NCI-H1105 treated with DMSO at 0.1 percent for 48 hours (cell line): ENCODE measurements at regions not wholly inside any gene's neighbourhood (a gene's known extent, or its start where the extent isn't known, plus 50 kb on each side); places are given as distances from the start of the nearest gene placed in this dataset.
"Not testable (repeated sequence)": the region's sequence is repeated elsewhere in the genome, so short reads cannot be mapped to it uniquely, and the experiment has no call there.

Experiments used
- DNase-seq: peaks from one replicate; lab custom pipeline; 2025; lab: John Stamatoyannopoulos, UW

- DNase-seq = no peak
Observed at GRCh38 chr14:48401321-48401720, 725.9 kb upstream of the MDGA2 start.

DNA sequence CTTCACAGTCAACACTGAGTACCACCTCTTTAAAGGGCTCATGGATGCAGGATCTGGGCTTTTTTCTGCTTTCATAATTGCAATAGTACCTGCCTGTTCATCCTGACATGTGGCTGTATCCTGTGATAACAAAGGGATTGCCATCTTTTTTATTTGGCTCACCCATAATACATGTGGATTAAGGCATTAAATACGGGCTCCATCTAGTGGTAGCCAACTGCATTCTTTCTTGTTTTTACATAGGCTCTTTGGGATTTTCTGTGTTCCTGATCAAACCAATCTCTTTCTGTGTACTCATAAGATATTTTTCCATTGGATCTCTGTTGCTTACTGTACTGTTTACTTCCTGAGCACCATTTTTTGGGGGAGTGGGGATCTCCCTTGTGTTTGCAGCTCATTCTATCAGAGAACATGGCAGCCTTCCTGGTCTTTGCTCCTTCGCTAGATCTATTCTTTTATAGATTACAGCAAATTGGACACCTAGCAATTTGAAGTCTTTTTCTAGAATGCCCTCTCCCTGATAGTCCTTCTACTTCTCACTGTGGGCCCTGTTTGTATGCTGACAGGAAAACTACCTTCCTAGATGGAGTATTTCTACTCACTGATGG lies 723.4 kb upstream of the MDGA2 start:
- peak; percentile 69 for DNase-seq

DNA sequence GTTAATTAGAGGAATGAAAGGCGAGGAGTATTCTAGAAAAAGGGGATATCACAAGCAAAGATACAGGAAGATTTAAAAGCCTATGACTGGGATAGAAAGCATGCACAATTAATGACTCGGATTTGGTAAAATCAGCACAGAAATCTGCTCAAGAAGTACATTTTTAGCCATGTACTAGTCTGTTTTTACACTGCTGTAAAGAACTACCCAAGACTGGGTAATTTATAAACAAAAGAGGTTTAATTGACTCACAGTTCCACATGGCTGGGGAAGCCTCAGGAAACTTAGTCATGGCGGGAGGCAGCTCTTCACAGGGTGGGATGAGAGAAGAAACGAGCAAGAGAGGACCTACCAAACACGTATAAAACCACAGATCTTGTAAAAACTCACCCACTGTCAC lies 716.3 kb upstream of the MDGA2 start:
- DNase-seq = no peak

GRCh38 chr14:48390346-48390745 lies 714.9 kb upstream of the MDGA2 start:
- no peak for DNase-seq

GRCh38 chr14:48384821-48385220 lies 709.4 kb upstream of the MDGA2 start:
- no peak for DNase-seq

- no peak for DNase-seq
Observed at GRCh38 chr14:48382961-48383360, 707.6 kb upstream of the MDGA2 start.

DNA sequence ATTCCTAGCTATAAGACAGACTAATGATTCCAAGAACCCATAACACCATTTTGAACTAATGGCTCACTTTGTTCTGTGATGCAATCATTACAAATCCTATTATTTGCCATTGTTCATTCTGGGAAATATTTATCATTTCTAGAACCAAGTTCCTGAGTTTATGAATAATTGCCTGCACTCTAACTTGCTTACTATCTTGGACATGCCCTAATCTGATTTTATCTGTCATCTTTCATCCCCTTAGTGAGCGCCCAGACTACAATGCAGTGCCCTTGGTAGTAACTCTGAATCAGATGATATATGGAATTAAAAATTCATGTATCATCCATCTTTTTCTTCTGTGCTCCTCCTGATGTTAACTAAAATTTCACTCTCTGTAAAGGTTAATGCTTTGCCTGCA lies 703.1 kb upstream of the MDGA2 start:
- no peak for DNase-seq

- peak; percentile 5 for DNase-seq
Observed at GRCh38 chr14:48373981-48374380, 698.6 kb upstream of the MDGA2 start.

DNA sequence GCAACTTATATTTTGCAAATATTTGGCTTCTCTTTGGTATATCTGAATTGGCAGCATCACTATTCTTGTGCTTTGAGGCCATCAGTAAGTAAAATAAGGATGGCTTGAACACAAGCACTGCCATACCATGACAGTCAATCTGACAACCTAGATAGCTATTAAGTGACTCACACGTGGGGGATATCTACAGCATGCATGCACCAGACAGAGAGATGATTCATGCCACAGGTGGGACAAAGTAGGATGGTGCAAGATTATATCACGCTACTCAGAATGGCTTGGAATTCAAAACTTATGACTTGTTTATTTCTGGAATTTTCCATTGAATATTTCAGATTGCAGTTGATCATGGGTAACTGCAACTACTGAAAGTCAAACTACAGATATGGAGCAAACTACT lies 675.6 kb upstream of the MDGA2 start:
- no peak for DNase-seq

- no peak for DNase-seq
Observed at GRCh38 chr14:48349689-48350088, 674.3 kb upstream of the MDGA2 start.

- DNase-seq = no peak
Observed at GRCh38 chr14:48341069-48341468, 665.7 kb upstream of the MDGA2 start.

DNA sequence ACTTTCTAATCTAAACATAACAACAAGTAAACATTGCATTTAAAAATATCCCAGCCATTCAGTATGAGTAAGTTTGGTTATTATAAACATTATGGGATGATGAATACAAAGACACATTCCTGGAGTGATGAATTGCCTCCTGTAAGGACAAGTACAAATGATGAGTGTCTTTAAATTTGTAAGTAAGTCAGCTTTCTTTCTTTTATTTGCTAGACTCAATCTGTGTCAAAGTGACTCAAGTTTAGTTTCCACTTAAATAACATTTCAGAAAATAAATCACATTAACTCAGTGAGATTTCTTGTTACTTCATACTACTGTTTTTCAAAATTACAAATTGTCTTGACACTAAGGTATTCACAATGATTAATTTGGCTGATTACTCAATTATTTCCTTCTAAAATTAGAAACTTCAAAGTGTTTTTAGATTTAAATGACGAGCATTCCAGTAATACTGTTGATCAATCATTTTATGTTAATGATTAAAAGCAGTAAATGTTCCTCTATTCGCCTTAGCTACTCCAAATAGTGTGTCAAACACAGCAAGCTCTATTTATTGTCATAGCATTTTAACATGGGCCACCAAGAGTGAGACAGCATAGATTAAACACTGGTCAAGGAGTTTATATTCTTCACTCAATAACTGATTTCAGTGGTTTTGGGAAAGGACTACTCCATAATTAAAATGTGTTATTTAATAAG lies 658.0 kb upstream of the MDGA2 start:
- no peak for DNase-seq

DNA sequence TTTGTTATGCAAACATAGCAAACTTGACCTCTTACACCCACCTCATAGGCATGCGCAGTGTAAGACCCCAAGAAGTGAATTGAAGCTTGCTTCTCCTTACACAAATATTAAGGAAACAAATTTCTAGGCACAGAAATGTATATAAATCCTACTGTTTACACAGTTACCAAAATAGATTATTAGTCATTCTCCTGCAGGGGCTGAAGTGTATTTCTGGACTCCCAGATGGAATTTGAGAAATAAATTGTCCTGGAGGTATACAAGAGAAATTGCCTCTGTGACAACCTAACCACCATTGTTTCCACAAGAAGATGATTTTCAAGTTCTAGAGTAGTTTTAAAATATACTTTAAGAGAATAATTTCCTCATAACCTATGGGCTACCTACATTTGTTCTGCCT lies 656.0 kb upstream of the MDGA2 start:
- no peak for DNase-seq

- no peak for DNase-seq
Observed at GRCh38 chr14:48325486-48325885, 650.1 kb upstream of the MDGA2 start.

DNA sequence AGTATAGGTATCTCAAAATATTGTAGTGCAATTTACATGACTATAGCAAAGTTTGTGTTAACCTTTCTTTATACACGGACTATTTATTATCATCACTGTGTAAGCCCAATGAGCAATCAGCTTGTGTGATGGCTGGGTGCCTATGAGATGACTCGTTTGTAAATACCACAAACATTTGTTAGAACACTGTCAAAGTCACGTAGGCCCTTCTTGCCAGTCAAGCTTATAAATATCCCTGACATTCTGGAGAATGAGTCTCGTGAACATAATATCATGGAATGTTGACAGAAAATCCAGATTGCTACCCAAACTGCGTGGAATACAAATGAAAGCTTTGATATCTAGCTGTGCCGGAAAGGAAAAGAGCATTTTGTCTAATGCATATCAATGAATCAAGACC lies 648.3 kb upstream of the MDGA2 start:
- no peak for DNase-seq

DNA sequence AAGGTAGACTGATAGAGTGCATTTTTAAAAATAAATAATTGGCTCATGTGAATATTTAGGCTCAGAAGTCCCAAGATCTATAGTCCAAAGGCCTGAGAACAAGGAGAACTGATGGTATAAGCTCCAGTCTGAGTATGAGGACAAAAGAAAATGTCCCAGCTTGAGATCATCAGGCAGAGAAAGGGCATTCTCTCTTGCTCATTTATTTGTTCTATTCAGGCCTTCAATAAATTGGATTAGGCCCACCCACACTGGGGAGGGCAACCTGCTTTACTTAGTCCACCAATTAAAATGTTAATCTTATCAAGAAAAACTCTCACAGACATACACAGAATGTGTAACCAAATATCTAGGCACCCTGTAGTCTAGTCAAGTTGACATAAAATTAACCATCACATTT lies 644.4 kb upstream of the MDGA2 start:
- no peak for DNase-seq

DNA sequence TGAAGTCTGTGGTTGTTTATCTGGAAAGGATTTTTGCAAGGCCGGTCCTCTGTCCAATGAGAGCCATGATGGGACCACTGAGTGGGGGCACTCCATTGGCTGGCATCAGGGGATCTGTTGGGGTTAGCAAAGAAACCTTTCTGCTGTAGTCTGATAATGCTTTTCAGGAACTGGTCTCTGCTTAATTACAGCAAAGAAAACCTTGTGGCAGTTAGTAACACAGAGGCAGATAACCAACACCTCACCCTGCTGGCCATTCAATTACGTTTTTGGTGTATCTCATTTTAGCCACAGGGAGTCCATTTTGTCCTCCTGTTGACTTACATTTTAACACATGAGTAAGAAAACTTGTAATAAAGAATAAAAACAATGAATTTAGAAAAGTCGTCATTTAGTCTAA lies 629.3 kb upstream of the MDGA2 start:
- DNase-seq = no peak

GRCh38 chr14:48289701-48290100 lies 614.3 kb upstream of the MDGA2 start:
- no peak for DNase-seq

- not testable (repeated sequence) for DNase-seq
Observed at GRCh38 chr14:48285217-48285616, 609.8 kb upstream of the MDGA2 start.

GRCh38 chr14:48275301-48275700 lies 599.9 kb upstream of the MDGA2 start:
- no peak for DNase-seq

DNA sequence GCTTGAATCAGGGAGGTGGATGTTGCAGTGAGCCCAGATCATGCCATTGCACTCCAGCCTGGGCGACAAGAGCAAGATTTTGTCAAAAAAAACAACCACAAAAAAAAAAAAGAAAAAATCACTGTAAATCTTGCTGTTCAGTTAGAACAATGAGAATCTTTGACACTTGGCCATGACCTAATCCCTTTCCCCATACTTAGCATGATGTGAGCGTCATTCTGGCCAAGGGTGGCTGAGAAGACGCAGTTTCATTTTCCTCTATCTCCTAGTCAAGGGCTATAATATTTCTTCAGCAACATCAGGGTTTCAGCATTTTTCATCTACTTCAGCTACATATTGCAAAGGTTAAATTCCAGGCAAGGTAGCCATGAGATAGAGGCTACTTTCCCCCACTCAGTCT lies 599.4 kb upstream of the MDGA2 start:
- DNase-seq = no peak

DNA sequence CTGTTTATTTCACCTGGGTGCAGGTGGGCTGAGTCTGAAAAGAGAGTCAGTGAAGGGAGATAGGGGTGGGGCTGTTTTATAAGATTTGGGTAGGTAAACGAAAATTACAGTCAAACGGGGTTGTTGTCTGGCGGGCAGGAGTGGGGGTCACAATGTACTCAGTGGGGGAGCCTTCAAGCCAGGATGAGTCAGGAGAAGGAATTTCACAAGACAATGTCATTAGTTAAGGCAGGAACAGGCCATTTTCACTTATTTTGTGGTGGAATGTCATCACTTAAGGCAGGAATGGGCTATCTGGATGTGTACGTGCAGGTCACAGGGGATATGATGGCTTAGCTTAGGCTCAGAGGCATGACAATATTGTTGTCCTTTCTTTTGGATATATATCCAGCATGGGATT lies 592.5 kb upstream of the MDGA2 start:
- not testable (repeated sequence) for DNase-seq

DNA sequence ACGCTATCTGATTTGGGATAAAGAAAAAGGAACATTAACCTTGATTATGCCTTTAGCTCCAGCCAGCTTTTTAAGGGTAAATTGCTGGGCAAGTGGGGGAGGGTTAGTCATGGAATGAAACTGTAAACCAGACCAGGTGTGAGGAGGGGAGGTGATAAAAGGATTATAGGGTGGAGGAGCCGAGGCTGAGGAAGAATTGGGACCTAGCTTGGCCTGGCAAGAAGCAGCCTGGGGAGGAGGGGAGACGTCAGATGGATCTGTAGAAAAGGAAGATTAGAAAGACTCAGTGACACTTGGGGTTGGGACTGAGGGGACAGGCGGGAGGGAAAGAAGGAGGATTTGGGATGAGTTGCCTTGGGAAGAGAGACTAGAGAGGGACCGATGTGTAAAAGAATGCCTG lies 590.8 kb upstream of the MDGA2 start:
- not testable (repeated sequence) for DNase-seq

DNA sequence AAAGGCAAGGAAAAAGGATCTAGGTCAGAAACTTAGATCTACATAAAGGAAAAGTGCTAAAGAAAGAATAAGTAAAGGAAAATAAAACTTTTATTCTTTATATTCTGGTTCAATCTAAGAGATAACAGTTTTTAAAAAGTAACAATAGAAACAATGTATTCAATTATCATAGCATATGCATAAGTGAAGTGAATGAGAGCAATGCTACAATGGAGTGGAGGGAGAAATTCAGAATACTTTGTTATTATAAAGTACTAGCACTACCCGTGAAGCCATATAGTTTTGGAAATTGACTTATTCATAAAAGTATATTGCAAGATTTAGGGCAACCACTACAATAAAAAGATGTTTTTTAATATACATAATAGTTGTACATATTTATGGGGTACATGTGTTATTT lies 586.0 kb upstream of the MDGA2 start:
- DNase-seq = no peak
